ENCODE measurements at regions not wholly inside any gene's neighbourhood (a gene's known extent, or its start where the extent isn't known, plus 50 kb on each side); places are given as distances from the start of the nearest gene placed in this dataset.

- no peaks in the 10 kb centered on the region for H3K9me3 ChIP-seq (ENCODE audit: control insufficient read depth, insufficient read depth, low read length)
- no peak overlapping the region for H4K5ac ChIP-seq (ENCODE audit: low read depth, low read length)
- POLR2A ChIA-PET (ENCODE audit: unreplicated experiment), result no interaction called here
- no peak overlapping the region for H2AK9ac ChIP-seq (replicated peaks; ENCODE audit: low read depth, low read length, poor library complexity)
- H2AK5ac ChIP-seq (ENCODE audit: low read depth, low read length), result no peak overlapping the region
- peaks cover 9% of the 10 kb centered on the region; the same call in 1 of the 2 replicates for H3K27me3 ChIP-seq (ENCODE audit: control insufficient read depth, insufficient read depth, low read length)
- no peak overlapping the region for H4K8ac ChIP-seq (ENCODE audit: low read depth in 2 of 2, low read length in 2 of 2)
- H3K9ac ChIP-seq (ENCODE audit: low read depth, low read length), result no peak overlapping the region
- no peaks in the 10 kb centered on the region for H3K79me1 ChIP-seq (ENCODE audit: low read depth in 1 of 2, low read length in 2 of 2)
- dilution Hi-C loops (cut with HindIII; ENCODE audit: low sequenced_read_pairs, unreplicated experiment), result no loop called here
- no peak overlapping the region for H2BK15ac ChIP-seq (ENCODE audit: low read depth, low read length)
- TF ChIP-seq RCOR1 (IDR thresholded peaks at IDR 0.05; ENCODE audit: insufficient replicate concordance, low read length) (no peak), CEBPB (IDR thresholded peaks at IDR 0.05; ENCODE audit: low read depth, low read length) (no peak), USF2 (IDR thresholded peaks at IDR 0.05; ENCODE audit: low read depth, low read length) (no peak), RAD21 (IDR thresholded peaks at IDR 0.05; ENCODE audit: low read length) (no peak), MXI1 (IDR thresholded peaks at IDR 0.05; ENCODE audit: borderline replicate concordance, low read depth, low read length) (no peak), SMC3 (IDR thresholded peaks at IDR 0.05; ENCODE audit: low read depth, low read length) (no peak), BHLHE40 (IDR thresholded peaks at IDR 0.05; ENCODE audit: low read depth, low read length) (no peak), CHD1 (IDR thresholded peaks at IDR 0.05; ENCODE audit: low read depth, low read length) (no peak), MAZ (IDR thresholded peaks at IDR 0.05; ENCODE audit: borderline replicate concordance, low read depth, low read length) (no peak), NFE2L2 (IDR thresholded peaks at IDR 0.05; ENCODE audit: low read depth, low read length) (no peak), POLR2A (IDR thresholded peaks at IDR 0.05; ENCODE audit: low read depth, low read length) (no peak), FOS (IDR thresholded peaks at IDR 0.05; ENCODE audit: low read depth, low read length) (no peak), MAFK (IDR thresholded peaks at IDR 0.05; ENCODE audit: low read depth, low read length) (no peak), RFX5 (IDR thresholded peaks at IDR 0.05; ENCODE audit: low read depth, low read length) (no peak)
- TF ChIP-seq, protein P1, sequence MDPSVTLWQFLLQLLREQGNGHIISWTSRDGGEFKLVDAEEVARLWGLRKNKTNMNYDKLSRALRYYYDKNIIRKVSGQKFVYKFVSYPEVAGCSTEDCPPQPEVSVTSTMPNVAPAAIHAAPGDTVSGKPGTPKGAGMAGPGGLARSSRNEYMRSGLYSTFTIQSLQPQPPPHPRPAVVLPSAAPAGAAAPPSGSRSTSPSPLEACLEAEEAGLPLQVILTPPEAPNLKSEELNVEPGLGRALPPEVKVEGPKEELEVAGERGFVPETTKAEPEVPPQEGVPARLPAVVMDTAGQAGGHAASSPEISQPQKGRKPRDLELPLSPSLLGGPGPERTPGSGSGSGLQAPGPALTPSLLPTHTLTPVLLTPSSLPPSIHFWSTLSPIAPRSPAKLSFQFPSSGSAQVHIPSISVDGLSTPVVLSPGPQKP (IDR thresholded peaks at IDR 0.05; ENCODE audit: borderline replicate concordance, low read depth, low read length), result no peak
- TF ChIP-seq, protein P2, sequence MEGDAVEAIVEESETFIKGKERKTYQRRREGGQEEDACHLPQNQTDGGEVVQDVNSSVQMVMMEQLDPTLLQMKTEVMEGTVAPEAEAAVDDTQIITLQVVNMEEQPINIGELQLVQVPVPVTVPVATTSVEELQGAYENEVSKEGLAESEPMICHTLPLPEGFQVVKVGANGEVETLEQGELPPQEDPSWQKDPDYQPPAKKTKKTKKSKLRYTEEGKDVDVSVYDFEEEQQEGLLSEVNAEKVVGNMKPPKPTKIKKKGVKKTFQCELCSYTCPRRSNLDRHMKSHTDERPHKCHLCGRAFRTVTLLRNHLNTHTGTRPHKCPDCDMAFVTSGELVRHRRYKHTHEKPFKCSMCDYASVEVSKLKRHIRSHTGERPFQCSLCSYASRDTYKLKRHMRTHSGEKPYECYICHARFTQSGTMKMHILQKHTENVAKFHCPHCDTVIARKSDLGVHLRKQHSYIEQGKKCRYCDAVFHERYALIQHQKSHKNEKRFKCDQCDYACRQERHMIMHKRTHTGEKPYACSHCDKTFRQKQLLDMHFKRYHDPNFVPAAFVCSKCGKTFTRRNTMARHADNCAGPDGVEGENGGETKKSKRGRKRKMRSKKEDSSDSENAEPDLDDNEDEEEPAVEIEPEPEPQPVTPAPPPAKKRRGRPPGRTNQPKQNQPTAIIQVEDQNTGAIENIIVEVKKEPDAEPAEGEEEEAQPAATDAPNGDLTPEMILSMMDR (conservative IDR thresholded peaks at IDR 0.05; ENCODE audit: low read depth, low read length), result no peak
- no peak overlapping the region for H3K23ac ChIP-seq (ENCODE audit: low read depth, low read length)
- no peak for DNase-seq
- CTCF ChIA-PET, result no interaction called here
- H2BK20ac ChIP-seq (ENCODE audit: low read depth, low read length), result no peak overlapping the region
- BruUV-seq (replicated peaks), result no TSS peak
- in situ Hi-C loops (cut with MboI; ENCODE audit: low sequenced_read_pairs), result no loop called here
- H3K4me2 ChIP-seq (ENCODE audit: low read depth, low read length), result no peak overlapping the region
- H2BK120ac ChIP-seq (ENCODE audit: low read depth, low read length), result no peak overlapping the region
- no peak overlapping the region for H2BK5ac ChIP-seq (ENCODE audit: low read depth, low read length, poor library complexity, severe bottlenecking)
- no peak overlapping the region for H2AFZ ChIP-seq (replicated peaks; ENCODE audit: low read length, poor library complexity)
- no peaks in the 10 kb centered on the region for H3K36me3 ChIP-seq (ENCODE audit: control insufficient read depth, insufficient read depth, low read length)
- no peak overlapping the region for H3K4me3 ChIP-seq (ENCODE audit: insufficient read depth, low read depth, low read length)
- H3K4ac ChIP-seq (ENCODE audit: low read depth, low read length), result no peak overlapping the region
- H3K14ac ChIP-seq (replicated peaks; ENCODE audit: low read depth, low read length), result no peak overlapping the region
- no peaks in the 10 kb centered on the region for H3K9me1 ChIP-seq (ENCODE audit: insufficient read depth, low read length)
- H3K56ac ChIP-seq (ENCODE audit: extremely low read depth, insufficient read depth, low read length), result no peak overlapping the region
- H4K20me1 ChIP-seq (ENCODE audit: insufficient read depth, low read length), result no peaks in the 10 kb centered on the region
- no peak overlapping the region for H3K27ac ChIP-seq (ENCODE audit: insufficient read depth, low read length)
- no peak overlapping the region for H4K91ac ChIP-seq (ENCODE audit: insufficient read depth, low read depth, low read length)
- intact Hi-C loops (cut with micrococcal nuclease), result no loop called here
- H3K18ac ChIP-seq (ENCODE audit: low read depth, low read length), result no peak overlapping the region
- ATAC-seq (ENCODE audit: low read depth), result no peak
- no peaks in the 10 kb centered on the region for H3K4me1 ChIP-seq (ENCODE audit: control insufficient read depth, insufficient read depth, low read length)
These were observed 481.4 kb downstream of the ETS1 start for GRCh38 chr11:128105950-128106349.
